Mesendoderm (in vitro differentiated cells): ENCODE measurements at regions not wholly inside any gene's neighbourhood (a gene's known extent, or its start where the extent isn't known, plus 50 kb on each side); places are given as distances from the start of the nearest gene placed in this dataset.

Source experiments
- DNase-seq: peaks from one replicate; pipeline ENCODE4 v3.0.0; 2013
- H2AK5ac ChIP-seq: 2 replicates; pipeline ENCODE4 v1.6.1; 2013; ENCODE audit warnings: low read length, inconsistent platforms
- H2BK120ac ChIP-seq: 2 replicates; pipeline ENCODE4 v1.6.1; 2013; ENCODE audit warnings: low read depth, mild to moderate bottlenecking, low read length, moderate library complexity, mixed read lengths
- H2BK15ac ChIP-seq: replicated peaks from 2 replicates; pipeline ENCODE4 v1.6.1; 2013; ENCODE audit warnings: low read depth, mild to moderate bottlenecking, moderate library complexity
- H2BK5ac ChIP-seq: 2 replicates; pipeline ENCODE4 v1.6.1; 2013; ENCODE audit warnings: low read length, inconsistent platforms
- H3K18ac ChIP-seq: 2 replicates; pipeline ENCODE4 v1.6.1; 2013; ENCODE audit warnings: mild to moderate bottlenecking, low read length, mixed read lengths
- H3K23ac ChIP-seq: one replicate; pipeline ENCODE4 v1.6.1; 2013; ENCODE audit warnings: low read length
- H3K27ac ChIP-seq: 2 replicates; pipeline ENCODE4 v1.5.1; 2013; ENCODE audit warnings: low read depth, mild to moderate bottlenecking, inconsistent platforms, low read length, moderate library complexity
- H3K27me3 ChIP-seq: 2 replicates; pipeline ENCODE4 v1.6.1; 2013; ENCODE audit warnings: low read length, control low read depth, mild to moderate bottlenecking, inconsistent platforms; ENCODE audit not compliant: insufficient read depth, poor library complexity
- H3K36me3 ChIP-seq: 2 replicates; pipeline ENCODE4 v1.6.1; 2013; ENCODE audit warnings: low read length, inconsistent platforms; ENCODE audit not compliant: control insufficient read depth, insufficient read depth
- H3K4ac ChIP-seq: one replicate; pipeline ENCODE4 v1.6.1; 2013; ENCODE audit warnings: low read depth, mild to moderate bottlenecking, low read length, moderate library complexity
- H3K4me1 ChIP-seq: 2 replicates; pipeline ENCODE4 v1.6.1; 2013; ENCODE audit warnings: low read depth, low read length, inconsistent platforms; ENCODE audit not compliant: control insufficient read depth
- H3K4me2 ChIP-seq: 2 replicates; pipeline ENCODE4 v1.6.1; 2013; ENCODE audit warnings: low read length
- H3K4me3 ChIP-seq: 2 replicates; pipeline ENCODE4 v1.5.1; 2013; ENCODE audit warnings: mild to moderate bottlenecking, low read length
- H3K56ac ChIP-seq: one replicate; pipeline ENCODE4 v1.6.1; 2013; ENCODE audit warnings: low read length
- H3K79me1 ChIP-seq: 2 replicates; pipeline ENCODE4 v1.6.1; 2013; ENCODE audit warnings: low read length, inconsistent platforms
- H3K79me2 ChIP-seq: 2 replicates; pipeline ENCODE4 v1.6.1; 2013; ENCODE audit warnings: mild to moderate bottlenecking, low read length; ENCODE audit not compliant: control insufficient read depth, insufficient read depth
- H3K9ac ChIP-seq: 2 replicates; pipeline ENCODE4 v1.6.1; 2013; ENCODE audit warnings: low read length, inconsistent platforms
- H4K5ac ChIP-seq: one replicate; pipeline ENCODE4 v1.6.1; 2013; ENCODE audit warnings: low read length
- H4K8ac ChIP-seq: one replicate; pipeline ENCODE4 v1.6.1; 2013; ENCODE audit warnings: low read depth, mild to moderate bottlenecking, control low read depth, low read length, moderate library complexity
- whole genome bisulfite sequencing: extraction: QIAGEN DNeasy Blood & Tissue Kit; methylation state at CpG from one replicate; pipeline ENCODE4 v1.1.7; 2013; ENCODE audit warnings: low lambda C conversion rate, missing lambda C conversion rate; ENCODE audit not compliant: insufficient coverage; ENCODE audit errors: extremely low coverage; 5-methylcytosine and 5-hydroxymethylcytosine counted together

DNA sequence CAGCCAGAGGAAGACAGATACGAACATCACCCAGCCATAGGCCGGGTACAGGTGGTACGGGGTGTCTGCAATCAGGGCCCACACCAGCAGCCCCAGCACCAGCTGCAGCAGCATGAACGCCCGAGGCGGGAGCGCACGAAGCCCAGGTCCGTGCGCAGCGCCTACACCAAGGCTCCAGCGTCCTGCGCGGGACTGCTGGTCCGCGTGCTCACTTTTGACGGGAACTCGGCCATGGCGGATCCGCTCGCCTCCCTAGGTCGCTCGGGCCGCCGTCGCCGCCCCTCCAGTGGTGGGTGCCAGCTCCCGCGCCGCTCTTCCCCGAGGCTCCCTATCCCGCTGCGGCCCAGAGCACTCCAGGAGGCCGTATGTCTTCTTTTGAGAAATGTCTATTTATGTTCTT is 181.2 kb upstream of the DIPK2B start:
- H3K23ac ChIP-seq, result no peak overlapping the region
- no peak overlapping the region for H4K8ac ChIP-seq
- no peaks in the 10 kb centered on the region for H3K79me1 ChIP-seq
- DNase-seq, result no peak
- no peak overlapping the region for H2BK120ac ChIP-seq
- H4K5ac ChIP-seq, result no peak overlapping the region
- no peak overlapping the region for H2AK5ac ChIP-seq
- H3K4ac ChIP-seq, result no peak overlapping the region
- no peak overlapping the region for H3K18ac ChIP-seq
- no peak overlapping the region for H3K9ac ChIP-seq
- no peaks in the 10 kb centered on the region for H3K27me3 ChIP-seq
- no peaks in the 10 kb centered on the region for H3K79me2 ChIP-seq
- no peak overlapping the region for H3K27ac ChIP-seq
- H3K4me2 ChIP-seq, result no peak overlapping the region
- no peak overlapping the region for H2BK5ac ChIP-seq
- H2BK15ac ChIP-seq, result no peak overlapping the region
- WGBS, result no CpG with 5 or more reads among the region's 34 CpGs
- no peaks in the 10 kb centered on the region for H3K4me1 ChIP-seq
- H3K4me3 ChIP-seq, result no peak overlapping the region
- no peak overlapping the region for H3K56ac ChIP-seq
- no peaks in the 10 kb centered on the region for H3K36me3 ChIP-seq

DNA sequence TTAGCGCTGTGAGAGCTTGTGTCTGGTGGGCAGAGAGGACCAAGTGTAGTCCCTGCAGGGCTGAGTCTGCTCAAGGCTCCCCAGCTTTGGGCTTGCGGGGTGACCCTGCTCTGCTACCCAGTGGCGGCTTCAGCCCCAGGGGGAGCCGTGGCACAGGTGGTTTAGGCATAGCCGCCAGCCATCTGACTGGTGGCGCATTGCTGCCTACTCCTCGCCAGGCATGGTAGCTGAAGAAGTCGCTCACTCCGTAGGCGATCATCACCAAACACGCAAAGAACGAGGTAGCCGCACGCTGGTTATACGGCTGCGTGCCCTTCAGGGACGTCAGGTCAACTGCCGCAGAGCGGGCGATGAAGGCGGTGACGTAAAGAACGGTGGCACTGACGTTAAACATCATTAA is 180.7 kb upstream of the DIPK2B start:
- no peak overlapping the region for H4K8ac ChIP-seq
- H3K4me3 ChIP-seq, result no peak overlapping the region
- H3K4me2 ChIP-seq, result no peak overlapping the region
- DNase-seq, result no peak
- no peak overlapping the region for H4K5ac ChIP-seq
- no peak overlapping the region for H2BK5ac ChIP-seq
- H3K27ac ChIP-seq, result no peak overlapping the region
- no peak overlapping the region for H2BK120ac ChIP-seq
- no peak overlapping the region for H3K23ac ChIP-seq
- H2BK15ac ChIP-seq, result no peak overlapping the region
- H3K79me1 ChIP-seq, result no peaks in the 10 kb centered on the region
- no peaks in the 10 kb centered on the region for H3K27me3 ChIP-seq
- H3K18ac ChIP-seq, result no peak overlapping the region
- no peaks in the 10 kb centered on the region for H3K79me2 ChIP-seq
- H2AK5ac ChIP-seq, result no peak overlapping the region
- no peaks in the 10 kb centered on the region for H3K36me3 ChIP-seq
- WGBS, result no CpG with 5 or more reads among the region's 24 CpGs
- no peak overlapping the region for H3K56ac ChIP-seq
- H3K4ac ChIP-seq, result no peak overlapping the region
- no peaks in the 10 kb centered on the region for H3K4me1 ChIP-seq
- no peak overlapping the region for H3K9ac ChIP-seq

DNA sequence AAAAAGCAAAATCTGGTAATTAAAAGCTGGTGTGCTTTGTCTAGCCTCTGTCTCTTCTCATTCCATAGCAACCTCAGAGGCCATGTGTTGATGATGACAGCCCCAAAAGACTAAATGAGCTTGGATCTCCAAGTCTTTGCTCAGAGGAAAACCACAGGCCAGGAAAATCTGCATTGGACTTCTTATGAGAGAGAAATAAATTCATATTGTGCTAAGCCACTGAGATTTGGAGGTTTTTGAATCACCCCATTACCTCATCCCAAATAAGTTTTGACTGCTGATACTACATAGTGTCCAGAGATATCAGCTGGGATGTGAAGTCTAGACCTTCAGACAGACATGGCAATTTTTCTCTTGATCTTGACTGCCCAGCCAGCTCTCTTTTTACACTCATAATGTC is 178.6 kb upstream of the DIPK2B start:
- no peaks in the 10 kb centered on the region for H3K79me2 ChIP-seq
- no peak overlapping the region for H2BK5ac ChIP-seq
- H3K79me1 ChIP-seq, result no peaks in the 10 kb centered on the region
- H3K56ac ChIP-seq, result no peak overlapping the region
- no peak overlapping the region for H3K27ac ChIP-seq
- no peak overlapping the region for H3K4ac ChIP-seq
- no peak overlapping the region for H3K9ac ChIP-seq
- no peak overlapping the region for H4K8ac ChIP-seq
- H2BK15ac ChIP-seq, result no peak overlapping the region
- H2AK5ac ChIP-seq, result no peak overlapping the region
- H2BK120ac ChIP-seq, result no peak overlapping the region
- no peak for DNase-seq
- no peak overlapping the region for H4K5ac ChIP-seq
- no peak overlapping the region for H3K23ac ChIP-seq
- no peaks in the 10 kb centered on the region for H3K4me1 ChIP-seq
- no peaks in the 10 kb centered on the region for H3K36me3 ChIP-seq
- H3K4me3 ChIP-seq, result no peak overlapping the region
- no peaks in the 10 kb centered on the region for H3K27me3 ChIP-seq
- H3K18ac ChIP-seq, result no peak overlapping the region
- no peak overlapping the region for H3K4me2 ChIP-seq

DNA sequence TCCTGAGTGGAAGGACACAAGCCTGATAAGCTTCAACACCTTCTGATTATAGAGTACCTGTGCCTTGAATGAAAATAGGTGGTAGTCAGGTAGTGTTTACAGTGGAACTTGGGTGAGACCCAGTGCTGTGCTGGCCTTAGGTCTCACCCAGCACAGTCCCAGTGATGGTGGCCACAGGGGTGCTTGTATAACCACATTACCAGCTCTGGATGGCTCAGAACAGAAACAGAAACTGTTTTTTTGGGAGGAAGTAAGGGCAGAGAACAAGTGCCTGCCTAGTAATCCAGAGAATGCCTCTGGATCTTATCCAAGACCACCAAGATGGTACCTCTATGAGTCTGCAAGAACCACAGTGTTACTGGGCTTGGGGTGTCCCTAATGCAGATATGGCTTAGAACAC is 171.5 kb upstream of the DIPK2B start:
- H3K79me1 ChIP-seq, result no peaks in the 10 kb centered on the region
- no peak overlapping the region for H2BK15ac ChIP-seq
- no peak overlapping the region for H4K8ac ChIP-seq
- no peak overlapping the region for H3K4me2 ChIP-seq
- H3K4ac ChIP-seq, result no peak overlapping the region
- H3K18ac ChIP-seq, result no peak overlapping the region
- no peak overlapping the region for H4K5ac ChIP-seq
- no peak overlapping the region for H3K9ac ChIP-seq
- no peak overlapping the region for H2BK5ac ChIP-seq
- H3K4me1 ChIP-seq, result no peaks in the 10 kb centered on the region
- no peak overlapping the region for H3K4me3 ChIP-seq
- H3K36me3 ChIP-seq, result no peaks in the 10 kb centered on the region
- no peak overlapping the region for H2BK120ac ChIP-seq
- H3K23ac ChIP-seq, result no peak overlapping the region
- H3K79me2 ChIP-seq, result no peaks in the 10 kb centered on the region
- H2AK5ac ChIP-seq, result no peak overlapping the region
- H3K27ac ChIP-seq, result no peak overlapping the region
- no peak overlapping the region for H3K56ac ChIP-seq
- DNase-seq, result no peak
- H3K27me3 ChIP-seq, result no peaks in the 10 kb centered on the region

DNA sequence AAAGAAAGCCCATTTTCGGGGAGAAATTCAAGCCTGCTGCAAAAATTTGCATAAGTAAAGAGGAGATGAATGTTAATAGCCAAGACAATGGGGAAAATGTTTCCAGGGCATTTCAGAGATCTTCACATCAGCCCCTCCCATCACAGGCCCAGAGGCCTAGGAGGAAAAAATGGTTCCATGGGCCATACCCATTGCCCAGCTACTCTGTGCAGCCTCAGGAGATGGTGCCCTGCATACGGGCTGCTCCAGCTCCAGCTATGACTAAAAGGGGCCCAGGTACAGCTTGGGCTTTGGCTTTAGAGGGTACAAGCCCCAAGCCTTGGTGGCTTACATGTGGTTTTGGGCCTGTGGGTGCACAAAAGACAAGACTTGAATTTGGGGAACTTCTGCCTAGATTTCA is 168.0 kb upstream of the DIPK2B start:
- no peak overlapping the region for H3K23ac ChIP-seq
- no peak overlapping the region for H3K4me3 ChIP-seq
- H3K79me2 ChIP-seq, result no peaks in the 10 kb centered on the region
- H3K18ac ChIP-seq, result no peak overlapping the region
- no peak overlapping the region for H3K4ac ChIP-seq
- no peaks in the 10 kb centered on the region for H3K36me3 ChIP-seq
- no peak overlapping the region for H3K56ac ChIP-seq
- no CpG with 5 or more reads among the region's 2 CpGs for WGBS
- H2BK15ac ChIP-seq, result no peak overlapping the region
- no peaks in the 10 kb centered on the region for H3K27me3 ChIP-seq
- H4K5ac ChIP-seq, result no peak overlapping the region
- no peak overlapping the region for H2BK5ac ChIP-seq
- H4K8ac ChIP-seq, result no peak overlapping the region
- H3K4me2 ChIP-seq, result no peak overlapping the region
- H3K9ac ChIP-seq, result no peak overlapping the region
- peak; percentile 3 for DNase-seq
- no peak overlapping the region for H2AK5ac ChIP-seq
- H3K4me1 ChIP-seq, result no peaks in the 10 kb centered on the region
- no peaks in the 10 kb centered on the region for H3K79me1 ChIP-seq
- no peak overlapping the region for H3K27ac ChIP-seq
- no peak overlapping the region for H2BK120ac ChIP-seq

DNA sequence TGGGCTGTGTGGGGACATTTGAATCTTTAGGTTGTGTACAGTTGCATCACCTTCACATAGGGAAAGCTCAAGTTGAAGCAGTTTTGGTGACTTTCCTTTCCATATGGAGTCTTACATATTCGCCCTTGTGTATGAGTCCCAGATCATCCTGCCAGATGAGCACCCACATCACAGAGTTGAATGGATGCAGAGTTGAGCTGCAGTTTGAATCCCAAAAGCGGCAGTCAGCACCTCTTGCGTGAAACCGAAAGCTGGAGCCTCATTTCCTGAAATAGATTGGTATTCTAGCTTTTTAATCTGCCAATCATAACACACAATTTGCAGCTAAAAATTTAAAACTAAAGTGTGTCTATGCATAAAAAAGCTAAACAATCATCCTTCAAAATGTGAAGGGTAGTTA is 162.9 kb upstream of the DIPK2B start:
- Histone ChIP-seq H3K27ac (no peak overlapping the region), H2BK120ac (no peak overlapping the region), H3K18ac (no peak overlapping the region), H3K4me3 (no peak overlapping the region), H2BK5ac (no peak overlapping the region), H3K4me1 (no peaks in the 10 kb centered on the region), H3K79me2 (no peaks in the 10 kb centered on the region), H4K5ac (no peak overlapping the region), H3K56ac (no peak overlapping the region), H4K8ac (no peak overlapping the region), H2AK5ac (no peak overlapping the region), H3K23ac (no peak overlapping the region), H3K36me3 (no peaks in the 10 kb centered on the region), H3K9ac (no peak overlapping the region), H3K4ac (no peak overlapping the region), H3K4me2 (no peak overlapping the region), H3K27me3 (no peaks in the 10 kb centered on the region), H3K79me1 (no peaks in the 10 kb centered on the region), H2BK15ac (no peak overlapping the region)
- no peak for DNase-seq
- no CpG with 5 or more reads among the region's 4 CpGs for WGBS
